ENCODE measurements at regions not wholly inside any gene's neighbourhood (a gene's known extent, or its start where the extent isn't known, plus 50 kb on each side); places are given as distances from the start of the nearest gene placed in this dataset.

DNA sequence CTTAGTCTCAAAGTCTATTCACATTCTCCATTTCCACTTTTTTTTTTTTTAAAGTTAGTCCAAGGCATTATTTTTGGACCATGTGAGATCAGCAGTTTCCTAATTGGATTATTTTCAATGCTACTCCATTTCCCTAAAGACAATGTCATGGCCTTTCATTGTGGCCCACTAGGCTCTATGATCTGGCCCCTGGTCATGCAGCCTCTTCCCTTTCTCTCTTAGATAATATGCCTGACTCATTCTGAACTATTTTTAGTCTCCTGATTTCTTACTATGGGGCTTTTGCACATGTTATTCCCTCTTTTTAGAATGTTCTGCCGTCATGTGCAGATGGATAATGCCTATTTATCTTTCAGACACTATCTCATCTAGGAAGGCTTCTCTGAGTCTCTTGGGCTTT is 157.3 kb downstream of the TMA16 start:
- TF ChIP-seq ZSCAN4 (tag by site-specific recombination; IDR thresholded peaks at IDR 0.05), result no peak
- TF ChIP-seq CTCF (tag by site-specific recombination; IDR thresholded peaks at IDR 0.05), result no peak
- TF ChIP-seq ZNF184 (tag by site-specific recombination; IDR thresholded peaks at IDR 0.05), result no peak
- TF ChIP-seq REST (tag by site-specific recombination; IDR thresholded peaks at IDR 0.05), result no peak
- TF ChIP-seq ZNF280C (tag by site-specific recombination; IDR thresholded peaks at IDR 0.05), result no peak
- TF ChIP-seq ZNF629 (tag by site-specific recombination; IDR thresholded peaks at IDR 0.05), result no peak
- no peak for TF ChIP-seq ZNF777 (tag by site-specific recombination; IDR thresholded peaks at IDR 0.05; ENCODE audit: borderline replicate concordance)
- TF ChIP-seq, protein P1, sequence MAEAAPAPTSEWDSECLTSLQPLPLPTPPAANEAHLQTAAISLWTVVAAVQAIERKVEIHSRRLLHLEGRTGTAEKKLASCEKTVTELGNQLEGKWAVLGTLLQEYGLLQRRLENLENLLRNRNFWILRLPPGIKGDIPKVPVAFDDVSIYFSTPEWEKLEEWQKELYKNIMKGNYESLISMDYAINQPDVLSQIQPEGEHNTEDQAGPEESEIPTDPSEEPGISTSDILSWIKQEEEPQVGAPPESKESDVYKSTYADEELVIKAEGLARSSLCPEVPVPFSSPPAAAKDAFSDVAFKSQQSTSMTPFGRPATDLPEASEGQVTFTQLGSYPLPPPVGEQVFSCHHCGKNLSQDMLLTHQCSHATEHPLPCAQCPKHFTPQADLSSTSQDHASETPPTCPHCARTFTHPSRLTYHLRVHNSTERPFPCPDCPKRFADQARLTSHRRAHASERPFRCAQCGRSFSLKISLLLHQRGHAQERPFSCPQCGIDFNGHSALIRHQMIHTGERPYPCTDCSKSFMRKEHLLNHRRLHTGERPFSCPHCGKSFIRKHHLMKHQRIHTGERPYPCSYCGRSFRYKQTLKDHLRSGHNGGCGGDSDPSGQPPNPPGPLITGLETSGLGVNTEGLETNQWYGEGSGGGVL (tag by site-specific recombination; IDR thresholded peaks at IDR 0.05), result no peak
- no peak for TF ChIP-seq ZBTB6 (tag by site-specific recombination; IDR thresholded peaks at IDR 0.05)
- TF ChIP-seq, protein P2, sequence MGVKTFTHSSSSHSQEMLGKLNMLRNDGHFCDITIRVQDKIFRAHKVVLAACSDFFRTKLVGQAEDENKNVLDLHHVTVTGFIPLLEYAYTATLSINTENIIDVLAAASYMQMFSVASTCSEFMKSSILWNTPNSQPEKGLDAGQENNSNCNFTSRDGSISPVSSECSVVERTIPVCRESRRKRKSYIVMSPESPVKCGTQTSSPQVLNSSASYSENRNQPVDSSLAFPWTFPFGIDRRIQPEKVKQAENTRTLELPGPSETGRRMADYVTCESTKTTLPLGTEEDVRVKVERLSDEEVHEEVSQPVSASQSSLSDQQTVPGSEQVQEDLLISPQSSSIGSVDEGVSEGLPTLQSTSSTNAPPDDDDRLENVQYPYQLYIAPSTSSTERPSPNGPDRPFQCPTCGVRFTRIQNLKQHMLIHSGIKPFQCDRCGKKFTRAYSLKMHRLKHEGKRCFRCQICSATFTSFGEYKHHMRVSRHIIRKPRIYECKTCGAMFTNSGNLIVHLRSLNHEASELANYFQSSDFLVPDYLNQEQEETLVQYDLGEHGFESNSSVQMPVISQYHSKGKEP (tag by site-specific recombination; IDR thresholded peaks at IDR 0.05), result no peak
- TF ChIP-seq ZNF341 (tag by site-specific recombination; IDR thresholded peaks at IDR 0.05; ENCODE audit: low read depth), result no peak
